ENCODE measurements at regions not wholly inside any gene's neighbourhood (a gene's known extent, or its start where the extent isn't known, plus 50 kb on each side); places are given as distances from the start of the nearest gene placed in this dataset.

DNA sequence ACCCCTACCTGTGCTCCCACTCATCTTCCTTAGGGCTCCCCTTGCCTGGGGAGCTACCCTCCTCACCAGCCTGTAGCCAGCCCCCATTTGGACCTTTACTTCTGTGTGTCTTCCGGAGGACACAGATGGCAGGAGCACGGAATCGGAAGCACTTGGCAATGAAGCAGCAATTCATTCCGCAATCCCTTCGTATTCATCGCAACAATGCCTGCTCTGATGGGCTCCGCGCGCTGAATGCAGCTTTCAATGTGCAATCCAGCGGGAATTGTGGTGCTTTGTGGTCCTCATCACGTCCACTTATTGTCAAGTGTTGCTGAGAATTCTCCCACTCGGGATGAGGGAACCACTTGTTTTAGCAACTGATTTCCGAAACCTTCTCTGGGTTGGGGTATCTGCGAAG lies 336.0 kb downstream of the DHX35 start:
- DNase-seq = no peak
- Histone ChIP-seq H3K4me1 (ENCODE audit: control insufficient read depth in 1 of 2, insufficient read depth in 2 of 2, low read length in 2 of 2) (no peaks in the 10 kb centered on the region), H3K4me3 (replicated peaks in 1 of 3; ENCODE audit: low read depth in 2 of 3, low read length in 3 of 3) (no peak overlapping the region), H3K27ac (ENCODE audit: low read depth in 1 of 2, low read length in 2 of 2) (no peak overlapping the region), H3K9me3 (replicated peaks in 1 of 2; ENCODE audit: control insufficient read depth in 1 of 2, insufficient read depth in 1 of 2, low read length in 2 of 2) (no peaks in the 10 kb centered on the region), H2AFZ (ENCODE audit: insufficient read depth, low read depth, low read length, poor library complexity, severe bottlenecking) (no peak overlapping the region), H3K36me3 (replicated peaks in 1 of 2; ENCODE audit: control insufficient read depth in 1 of 2, insufficient read depth in 2 of 2, low read length in 2 of 2) (no peaks in the 10 kb centered on the region), H4K20me1 (ENCODE audit: insufficient read depth, low read length) (no peaks in the 10 kb centered on the region), H3K27me3 (ENCODE audit: control insufficient read depth in 2 of 2, insufficient read depth in 2 of 2, low read length in 2 of 2) (no peaks in the 10 kb centered on the region), H3K4me2 (replicated peaks; ENCODE audit: extremely low read depth, low read length, poor library complexity, severe bottlenecking) (no peak overlapping the region), H3K9ac (ENCODE audit: insufficient read depth, low read length, poor library complexity, severe bottlenecking) (no peak overlapping the region), H3K79me2 (ENCODE audit: insufficient read depth, low read length) (no peaks in the 10 kb centered on the region)
- no peaks in the 10 kb centered on the region for H3K36me3 Mint-ChIP-seq
- H3K4me1 Mint-ChIP-seq = no peaks in the 10 kb centered on the region
- WGBS (ENCODE audit: insufficient coverage) = 86% methylated on average over 12 of the region's 14 CpGs
- no peak overlapping the region for H3K4me3 Mint-ChIP-seq
- peaks cover 0 to 3% (median 0%) of the 10 kb centered on the region in 7 donors for H3K9me3 Mint-ChIP-seq
- intact Hi-C loops (cut with micrococcal nuclease) = no loop called here
- no peak overlapping the region for H3K27ac Mint-ChIP-seq
- TF ChIP-seq, protein P1, sequence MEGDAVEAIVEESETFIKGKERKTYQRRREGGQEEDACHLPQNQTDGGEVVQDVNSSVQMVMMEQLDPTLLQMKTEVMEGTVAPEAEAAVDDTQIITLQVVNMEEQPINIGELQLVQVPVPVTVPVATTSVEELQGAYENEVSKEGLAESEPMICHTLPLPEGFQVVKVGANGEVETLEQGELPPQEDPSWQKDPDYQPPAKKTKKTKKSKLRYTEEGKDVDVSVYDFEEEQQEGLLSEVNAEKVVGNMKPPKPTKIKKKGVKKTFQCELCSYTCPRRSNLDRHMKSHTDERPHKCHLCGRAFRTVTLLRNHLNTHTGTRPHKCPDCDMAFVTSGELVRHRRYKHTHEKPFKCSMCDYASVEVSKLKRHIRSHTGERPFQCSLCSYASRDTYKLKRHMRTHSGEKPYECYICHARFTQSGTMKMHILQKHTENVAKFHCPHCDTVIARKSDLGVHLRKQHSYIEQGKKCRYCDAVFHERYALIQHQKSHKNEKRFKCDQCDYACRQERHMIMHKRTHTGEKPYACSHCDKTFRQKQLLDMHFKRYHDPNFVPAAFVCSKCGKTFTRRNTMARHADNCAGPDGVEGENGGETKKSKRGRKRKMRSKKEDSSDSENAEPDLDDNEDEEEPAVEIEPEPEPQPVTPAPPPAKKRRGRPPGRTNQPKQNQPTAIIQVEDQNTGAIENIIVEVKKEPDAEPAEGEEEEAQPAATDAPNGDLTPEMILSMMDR (IDR thresholded peaks at IDR 0.05) = no peak
- H3K27me3 Mint-ChIP-seq (ENCODE audit: low read depth in 3 of 3) = peaks cover 0 to 4% (median 0%) of the 10 kb centered on the region in 3 donors

DNA sequence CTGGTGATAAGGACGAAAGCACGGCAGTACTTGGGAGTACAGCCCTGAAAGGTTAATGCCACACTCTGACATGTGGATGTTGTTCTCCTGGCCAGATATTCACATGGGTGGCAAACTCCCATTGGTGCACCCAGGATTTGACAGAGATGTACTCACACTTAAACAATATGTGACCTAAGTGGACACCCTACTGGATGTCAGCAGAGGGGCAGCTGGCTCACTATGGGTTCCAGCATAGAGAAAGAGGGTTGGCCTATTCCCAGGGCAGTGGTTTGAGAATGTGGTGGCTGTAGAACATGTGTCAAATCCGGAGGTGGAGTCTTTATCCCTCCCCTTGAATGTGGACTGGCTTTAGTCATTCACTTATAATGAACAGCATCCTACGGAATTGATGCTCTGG lies 333.2 kb downstream of the DHX35 start:
- TF ChIP-seq, protein P1 (IDR thresholded peaks at IDR 0.05) = no peak

More for the DNA sequence above, 333.2 kb downstream of the DHX35 start:
- Histone ChIP-seq H3K4me3 (replicated peaks in 1 of 3; ENCODE audit: low read depth in 2 of 3, low read length in 3 of 3) (no peak overlapping the region), H3K9ac (ENCODE audit: insufficient read depth, low read length, poor library complexity, severe bottlenecking) (no peak overlapping the region), H3K36me3 (replicated peaks in 1 of 2; ENCODE audit: control insufficient read depth in 1 of 2, insufficient read depth in 2 of 2, low read length in 2 of 2) (no peaks in the 10 kb centered on the region), H4K20me1 (ENCODE audit: insufficient read depth, low read length) (no peaks in the 10 kb centered on the region), H3K4me1 (ENCODE audit: control insufficient read depth in 1 of 2, insufficient read depth in 2 of 2, low read length in 2 of 2) (no peaks in the 10 kb centered on the region), H2AFZ (ENCODE audit: insufficient read depth, low read depth, low read length, poor library complexity, severe bottlenecking) (no peak overlapping the region), H3K9me3 (replicated peaks in 1 of 2; ENCODE audit: control insufficient read depth in 1 of 2, insufficient read depth in 1 of 2, low read length in 2 of 2) (no peaks in the 10 kb centered on the region), H3K4me2 (replicated peaks; ENCODE audit: extremely low read depth, low read length, poor library complexity, severe bottlenecking) (no peak overlapping the region), H3K27me3 (ENCODE audit: control insufficient read depth in 2 of 2, insufficient read depth in 2 of 2, low read length in 2 of 2) (no peaks in the 10 kb centered on the region), H3K79me2 (ENCODE audit: insufficient read depth, low read length) (no peaks in the 10 kb centered on the region), H3K27ac (ENCODE audit: low read depth in 1 of 2, low read length in 2 of 2) (no peak overlapping the region)
- Mint-ChIP-seq H3K36me3 (no peaks in the 10 kb centered on the region), H3K4me3 (no peak overlapping the region), H3K27me3 (ENCODE audit: low read depth in 3 of 3) (peaks cover 0 to 2% (median 1%) of the 10 kb centered on the region in 3 donors), H3K9me3 (no peaks in the 10 kb centered on the region), H3K27ac (no peak overlapping the region), H3K4me1 (no peaks in the 10 kb centered on the region)
- DNase-seq = no peak
- intact Hi-C loops (cut with micrococcal nuclease) = no loop called here
- WGBS (ENCODE audit: insufficient coverage) = 87% methylated on average over 3 of the region's 4 CpGs
